Endothelial cell of umbilical vein (primary cell): ENCODE measurements at regions not wholly inside any gene's neighbourhood (a gene's known extent, or its start where the extent isn't known, plus 50 kb on each side); places are given as distances from the start of the nearest gene placed in this dataset.
"Not testable (repeated sequence)": the region's sequence is repeated elsewhere in the genome, so short reads cannot be mapped to it uniquely, and the experiment has no call there.

Source experiments
- BruUV-seq: library from RNA; stranded (reverse); fragments of 400-500 nt; replicated peaks from 2 replicates; lab custom pipeline; 2021; lab: Mats Ljungman, UMichigan
- CTCF ChIA-PET: fragments of 300-600, 350-600 bp; sonication (Branson Sonifier 250); formaldehyde crosslinking; loops from one replicate; lab custom pipeline; 2021; ENCODE audit warnings: antibody characterized with exemption, inconsistent platforms; lab: Charles Lee
- POLR2A ChIA-PET: fragments of 300-600, 350-600 bp; sonication (Branson Sonifier 250); formaldehyde crosslinking; loops from one replicate; lab custom pipeline; 2021; ENCODE audit warnings: antibody characterized with exemption, inconsistent platforms; lab: Charles Lee
- DNase-seq: peaks from one replicate; pipeline ENCODE4 v3.0.0-alpha.2; 2011; ENCODE audit warnings: low read depth, low spot score
- FAIRE-seq: peaks from 2 replicates; lab custom pipeline; 2011; peaks lifted over from hg19 to GRCh38; lab: Jason Lieb, UNC
- H2AFZ ChIP-seq: 2 replicates; pipeline ENCODE4 v1.6.0; 2012; ENCODE audit warnings: low read depth, low read length, control low read depth, inconsistent platforms
- H3K27ac ChIP-seq: 2 replicates; pipeline ENCODE4 v1.5.1; 2011; ENCODE audit warnings: low read depth, mild to moderate bottlenecking, control low read depth, low read length, moderate library complexity; ENCODE audit not compliant: insufficient read depth
- H3K27me3 ChIP-seq, 2 experiments: 2 replicates each; pipeline versions ENCODE4 v1.6.0 to v1.6.1; 2011; ENCODE audit warnings: low read length in 2 of 2, mixed read lengths in 1 of 2; ENCODE audit not compliant: control insufficient read depth in 2 of 2, insufficient read depth in 2 of 2
- H3K36me3 ChIP-seq, 2 experiments: 2 replicates in 1 of 2; 3 replicates in 1 of 2; pipeline ENCODE4 v1.5.1; 2011; ENCODE audit warnings: low read length in 2 of 2, mild to moderate bottlenecking in 1 of 2, moderate library complexity in 1 of 2; ENCODE audit not compliant: control insufficient read depth in 2 of 2, insufficient read depth in 2 of 2; ENCODE audit errors: extremely low read depth in 1 of 2
- H3K4me1 ChIP-seq: 3 replicates; pipeline ENCODE4 v1.5.1; 2011; ENCODE audit warnings: mild to moderate bottlenecking, low read length; ENCODE audit not compliant: control insufficient read depth, insufficient read depth; ENCODE audit errors: extremely low read depth
- H3K4me2 ChIP-seq: 2 replicates; pipeline ENCODE4 v1.6.1; 2011; ENCODE audit warnings: low read length, control low read depth, mixed read lengths; ENCODE audit not compliant: insufficient read depth
- H3K4me3 ChIP-seq, 3 experiments: fragments of 200-600 bp in 1 of 3; sonication (generic), shearing (Covaris generic) in 1 of 3; replicated peaks in 1 of 3; 2 replicates each; pipeline ENCODE4 v1.5.1; 2011 to 2016; ENCODE audit warnings: control low read depth in 3 of 3, low read length in 3 of 3, mild to moderate bottlenecking in 2 of 3, inconsistent platforms in 1 of 3, low read depth in 1 of 3, moderate library complexity in 1 of 3; ENCODE audit not compliant: insufficient read depth in 1 of 3
- H3K79me2 ChIP-seq: 2 replicates; pipeline ENCODE4 v1.6.0; 2012; ENCODE audit warnings: low read length, inconsistent platforms; ENCODE audit not compliant: control insufficient read depth, insufficient read depth
- H3K9ac ChIP-seq: replicated peaks from 2 replicates; pipeline ENCODE3; 2011; ENCODE audit warnings: low read length, control low read depth; ENCODE audit not compliant: insufficient read depth; ENCODE audit errors: extremely low read depth
- H3K9me1 ChIP-seq: replicated peaks from 3 replicates; pipeline ENCODE4 v1.6.0; 2011; ENCODE audit warnings: mild to moderate bottlenecking, low read length; ENCODE audit not compliant: control insufficient read depth, insufficient read depth; ENCODE audit errors: extremely low read depth
- H3K9me3 ChIP-seq: replicated peaks from 2 replicates; pipeline ENCODE4 v1.5.1; 2012; ENCODE audit warnings: low read length, inconsistent platforms; ENCODE audit not compliant: control insufficient read depth, insufficient read depth
- H4K20me1 ChIP-seq: replicated peaks from 2 replicates; pipeline ENCODE3; 2011; ENCODE audit warnings: mild to moderate bottlenecking, low read length; ENCODE audit not compliant: control insufficient read depth, insufficient read depth; ENCODE audit errors: extremely low read depth
- EZH2 ChIP-seq: IDR thresholded peaks from 2 replicates; pipeline ENCODE4 v1.6.1; 2012; ENCODE audit warnings: borderline replicate concordance, low read depth, mild to moderate bottlenecking, moderate library complexity, low read length, inconsistent platforms; ENCODE audit not compliant: severe bottlenecking
- FOS ChIP-seq: IDR thresholded peaks from 2 replicates; pipeline ENCODE4 v1.6.1; 2011; ENCODE audit warnings: mild to moderate bottlenecking, low read length, moderate library complexity, borderline replicate concordance; ENCODE audit not compliant: insufficient read depth
- GATA2 ChIP-seq: IDR thresholded peaks from 2 replicates; pipeline ENCODE4 v1.7.0; 2011; ENCODE audit warnings: low read depth, mild to moderate bottlenecking, moderate library complexity, mixed read lengths, low read length; ENCODE audit not compliant: insufficient read length, insufficient read depth
- JUN ChIP-seq: IDR thresholded peaks from 2 replicates; pipeline ENCODE4 v1.6.1; 2011; ENCODE audit warnings: borderline replicate concordance, low read depth; ENCODE audit not compliant: insufficient read length, insufficient read depth
- MYC ChIP-seq: IDR thresholded peaks from one replicate; pipeline ENCODE4 v1.6.1; 2011; ENCODE audit warnings: mild to moderate bottlenecking, low read depth, low read length
- POLR2A ChIP-seq: IDR thresholded peaks from 2 replicates; pipeline ENCODE4 v1.6.1; 2012; ENCODE audit warnings: low read depth, mild to moderate bottlenecking, control low read depth, low read length
- POLR2AphosphoS5 ChIP-seq: IDR thresholded peaks from 2 replicates; pipeline ENCODE4 v1.6.1; 2012; ENCODE audit warnings: low read depth, mild to moderate bottlenecking, control low read depth, low read length, moderate library complexity; ENCODE audit not compliant: insufficient read depth
- dilution Hi-C: fragments of 300-500 bp; cut with MboI; formaldehyde crosslinking; loops from one replicate; pipeline ENCODE4 v1.15.0; 2019; ENCODE audit warnings: low sequenced_read_pairs; ENCODE audit not compliant: extremely low pct_ligation_motif_present
- intact Hi-C: fragments of 100-400 bp; cut with micrococcal nuclease; formaldehyde crosslinking; loops from one replicate; pipeline ENCODE4 v1.10.0; 2022
- TF ChIP-seq, protein P1 (sequence below): IDR thresholded peaks from 2 replicates; pipeline ENCODE4 v1.6.1; 2011; ENCODE audit not compliant: insufficient read depth, insufficient read length
- TF ChIP-seq, protein P2 (sequence below), 2 donors: IDR thresholded peaks; 1 replicate in 1 of 2; 2 replicates in 1 of 2; pipeline ENCODE4 v1.5.1; 2011; ENCODE audit warnings: low read length in 2 of 2, mild to moderate bottlenecking in 2 of 2, moderate library complexity in 2 of 2, control low read depth in 1 of 2, inconsistent platforms in 1 of 2, low read depth in 1 of 2; ENCODE audit not compliant: insufficient read depth in 1 of 2; ENCODE audit errors: extremely low read depth in 1 of 2

DNA sequence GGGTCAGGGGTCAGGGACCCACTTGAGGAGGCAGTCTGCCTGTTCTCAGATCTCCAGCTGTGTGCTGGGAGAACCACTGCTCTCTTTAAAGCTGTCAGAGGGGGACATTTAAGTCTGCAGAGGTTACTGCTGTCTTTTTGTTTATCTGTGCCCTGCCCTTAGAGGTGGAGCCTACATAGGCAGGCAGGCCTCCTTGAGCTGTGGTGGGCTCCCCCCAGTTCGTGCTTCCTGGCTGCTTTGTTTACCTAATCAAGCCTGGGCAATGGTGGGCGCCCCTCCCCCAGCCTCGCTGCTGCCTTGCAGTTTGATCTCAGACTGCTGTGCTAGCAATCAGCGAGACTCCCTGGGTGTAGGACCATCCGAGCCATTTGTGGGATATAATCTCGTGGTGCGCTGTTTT lies 830.5 kb upstream of the ANO3 start:
- dilution Hi-C loops, result not testable (repeated sequence)

DNA sequence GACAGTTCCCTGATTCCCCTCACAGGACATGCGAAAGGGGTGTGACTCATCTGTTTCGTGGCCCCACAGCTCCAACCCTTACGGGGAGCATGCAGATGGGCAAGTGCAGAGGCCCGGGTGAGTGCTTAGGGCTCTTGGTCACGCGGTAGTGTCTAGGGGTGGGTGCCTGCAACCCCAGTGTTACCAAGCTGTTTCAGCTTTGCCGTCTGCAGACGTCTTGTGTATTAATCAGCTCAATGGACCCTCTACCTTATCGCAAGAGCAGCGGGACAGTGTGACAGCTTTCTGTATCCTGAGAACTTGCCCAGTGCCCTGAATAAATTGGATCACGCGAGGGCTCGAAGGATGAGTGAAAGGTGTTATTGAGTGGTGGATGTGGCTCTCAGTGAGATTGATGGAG lies 816.4 kb upstream of the ANO3 start:
- no peaks in the 10 kb centered on the region for H3K9me1 ChIP-seq
- no peaks in the 10 kb centered on the region for H3K4me1 ChIP-seq
- DNase-seq (no peak), FAIRE-seq (no peak)
- H3K4me2 ChIP-seq, result no peak overlapping the region
- POLR2A ChIA-PET, result no interaction called here
- no peak overlapping the region for H3K9ac ChIP-seq
- no peaks in the 10 kb centered on the region for H3K79me2 ChIP-seq
- no peak overlapping the region for H2AFZ ChIP-seq
- TF ChIP-seq MYC (no peak), JUN (no peak), GATA2 (no peak), EZH2 (no peak), FOS (no peak), POLR2A (no peak), POLR2AphosphoS5 (no peak)
- TF ChIP-seq, protein P1, sequence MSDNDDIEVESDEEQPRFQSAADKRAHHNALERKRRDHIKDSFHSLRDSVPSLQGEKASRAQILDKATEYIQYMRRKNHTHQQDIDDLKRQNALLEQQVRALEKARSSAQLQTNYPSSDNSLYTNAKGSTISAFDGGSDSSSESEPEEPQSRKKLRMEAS, result no peak
- TF ChIP-seq, protein P2, sequence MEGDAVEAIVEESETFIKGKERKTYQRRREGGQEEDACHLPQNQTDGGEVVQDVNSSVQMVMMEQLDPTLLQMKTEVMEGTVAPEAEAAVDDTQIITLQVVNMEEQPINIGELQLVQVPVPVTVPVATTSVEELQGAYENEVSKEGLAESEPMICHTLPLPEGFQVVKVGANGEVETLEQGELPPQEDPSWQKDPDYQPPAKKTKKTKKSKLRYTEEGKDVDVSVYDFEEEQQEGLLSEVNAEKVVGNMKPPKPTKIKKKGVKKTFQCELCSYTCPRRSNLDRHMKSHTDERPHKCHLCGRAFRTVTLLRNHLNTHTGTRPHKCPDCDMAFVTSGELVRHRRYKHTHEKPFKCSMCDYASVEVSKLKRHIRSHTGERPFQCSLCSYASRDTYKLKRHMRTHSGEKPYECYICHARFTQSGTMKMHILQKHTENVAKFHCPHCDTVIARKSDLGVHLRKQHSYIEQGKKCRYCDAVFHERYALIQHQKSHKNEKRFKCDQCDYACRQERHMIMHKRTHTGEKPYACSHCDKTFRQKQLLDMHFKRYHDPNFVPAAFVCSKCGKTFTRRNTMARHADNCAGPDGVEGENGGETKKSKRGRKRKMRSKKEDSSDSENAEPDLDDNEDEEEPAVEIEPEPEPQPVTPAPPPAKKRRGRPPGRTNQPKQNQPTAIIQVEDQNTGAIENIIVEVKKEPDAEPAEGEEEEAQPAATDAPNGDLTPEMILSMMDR (IDR thresholded peaks at IDR 0.05; ENCODE audit: extremely low read depth in 1 of 2, insufficient read depth in 1 of 2, low read depth in 1 of 2, low read length in 2 of 2), result no peak
- dilution Hi-C loops (no loop called here), intact Hi-C loops (no loop called here)
- BruUV-seq, result no TSS peak
- no peaks in the 10 kb centered on the region for H3K27me3 ChIP-seq
- no peaks in the 10 kb centered on the region for H3K9me3 ChIP-seq
- no peaks in the 10 kb centered on the region for H4K20me1 ChIP-seq
- H3K27ac ChIP-seq, result no peak overlapping the region
- CTCF ChIA-PET, result no interaction called here
- no peak overlapping the region for H3K4me3 ChIP-seq
- no peaks in the 10 kb centered on the region for H3K36me3 ChIP-seq

More for the DNA sequence above, 830.5 kb upstream of the ANO3 start:
- POLR2A ChIA-PET, H3K79me2 ChIP-seq, H3K27ac ChIP-seq, H2AFZ ChIP-seq, H3K4me2 ChIP-seq, H3K36me3 ChIP-seq, H3K9ac ChIP-seq, DNase-seq, H3K4me1 ChIP-seq, H4K20me1 ChIP-seq, H3K4me3 ChIP-seq, CTCF ChIA-PET, H3K9me3 ChIP-seq, intact Hi-C loops, H3K27me3 ChIP-seq, H3K9me1 ChIP-seq, BruUV-seq, FAIRE-seq: not testable (repeated sequence)
